BE2C (cell line): ENCODE measurements at regions not wholly inside any gene's neighbourhood (a gene's known extent, or its start where the extent isn't known, plus 50 kb on each side); places are given as distances from the start of the nearest gene placed in this dataset.

Experiments
- DNase-seq: peaks from one replicate; pipeline ENCODE4 v3.0.0-alpha.2; 2020
- H3K27me3 ChIP-seq: fragments of 250-450 bp; sonication (Bioruptor Pico); 2 replicates; pipeline ENCODE4 v1.5.1; 2020; ENCODE audit warnings: mild to moderate bottlenecking
- H3K36me3 ChIP-seq: fragments of 250-450 bp; sonication (Bioruptor Pico); 2 replicates; pipeline ENCODE4 v1.5.1; 2020; ENCODE audit warnings: mild to moderate bottlenecking
- H3K4me1 ChIP-seq: fragments of 250-450 bp; sonication (Bioruptor Pico); 2 replicates; pipeline ENCODE4 v1.5.1; 2020
- H3K4me3 ChIP-seq: 2 replicates; pipeline ENCODE4 v1.5.1; 2011; ENCODE audit warnings: low read depth, low read length
- H3K9me3 ChIP-seq: fragments of 250-450 bp; sonication (Bioruptor Pico); 2 replicates; pipeline ENCODE4 v1.5.1; 2020
- CTCF ChIP-seq: IDR thresholded peaks from 2 replicates; pipeline ENCODE4 v1.5.1; 2012; ENCODE audit warnings: mild to moderate bottlenecking, low read depth, low read length

- Histone ChIP-seq H3K4me1 (no peaks in the 10 kb centered on the region), H3K4me3 (no peak overlapping the region), H3K36me3 (no peaks in the 10 kb centered on the region), H3K27me3 (no peaks in the 10 kb centered on the region), H3K9me3 (no peaks in the 10 kb centered on the region)
- DNase-seq, result no peak
- no peak for TF ChIP-seq CTCF
Observed at GRCh38 chr11:43074810-43075209, 237.0 kb upstream of the API5 start.

GRCh38 chr11:43101113-43101512 is 210.7 kb upstream of the API5 start:
- Histone ChIP-seq H3K9me3 (no peaks in the 10 kb centered on the region), H3K4me3 (no peak overlapping the region), H3K36me3 (no peaks in the 10 kb centered on the region), H3K4me1 (no peaks in the 10 kb centered on the region), H3K27me3 (no peaks in the 10 kb centered on the region)
- TF ChIP-seq CTCF, result no peak
- no peak for DNase-seq

- no peaks in the 10 kb centered on the region for H3K27me3 ChIP-seq
- no peaks in the 10 kb centered on the region for H3K4me1 ChIP-seq
- H3K4me3 ChIP-seq, result no peak overlapping the region
- no peaks in the 10 kb centered on the region for H3K36me3 ChIP-seq
- no peak for TF ChIP-seq CTCF
- no peaks in the 10 kb centered on the region for H3K9me3 ChIP-seq
- no peak for DNase-seq
Observed at GRCh38 chr11:43116071-43116470, 195.7 kb upstream of the API5 start.

- no peak for DNase-seq
Observed at GRCh38 chr11:43119275-43119970, 192.4 kb upstream of the API5 start.

GRCh38 chr11:43122546-43122945 is 189.2 kb upstream of the API5 start:
- DNase-seq, result no peak
- Histone ChIP-seq H3K27me3 (no peaks in the 10 kb centered on the region), H3K4me1 (no peaks in the 10 kb centered on the region), H3K36me3 (no peaks in the 10 kb centered on the region), H3K4me3 (no peak overlapping the region), H3K9me3 (no peaks in the 10 kb centered on the region)
- no peak for TF ChIP-seq CTCF

More at GRCh38 chr11:43119275-43119970, 192.4 kb upstream of the API5 start:
- Histone ChIP-seq H3K36me3 (no peaks in the 10 kb centered on the region), H3K27me3 (no peaks in the 10 kb centered on the region), H3K4me1 (no peaks in the 10 kb centered on the region), H3K9me3 (no peaks in the 10 kb centered on the region), H3K4me3 (no peak overlapping the region)
- TF ChIP-seq CTCF, result peak; percentile 26; the same call in 1 of the 2 replicates

- Histone ChIP-seq H3K36me3 (no peaks in the 10 kb centered on the region), H3K4me1 (no peaks in the 10 kb centered on the region), H3K9me3 (no peaks in the 10 kb centered on the region), H3K27me3 (no peaks in the 10 kb centered on the region), H3K4me3 (no peak overlapping the region)
- TF ChIP-seq CTCF, result no peak
- DNase-seq, result no peak
Observed at GRCh38 chr11:43123443-43123842, 188.4 kb upstream of the API5 start.
